Cardiac muscle cell (in vitro differentiated cells and primary cell): ENCODE measurements at regions not wholly inside any gene's neighbourhood (a gene's known extent, or its start where the extent isn't known, plus 50 kb on each side); places are given as distances from the start of the nearest gene placed in this dataset.

Source experiments
- DNase-seq, 2 donors: peaks; one replicate each; pipeline versions ENCODE4 v3.0.0 to v3.0.0-alpha.2; 2010 to 2017; ENCODE audit warnings: low read depth in 1 of 2, low spot score in 1 of 2
- H3K27ac ChIP-seq: fragments of 200-600 bp; sonication (generic); 2 replicates; pipeline ENCODE4 v1.5.1; 2016
- H3K27me3 ChIP-seq: fragments of 200-600 bp; sonication (generic); 2 replicates; pipeline ENCODE4 v1.6.0; 2016; ENCODE audit warnings: control low read depth
- H3K36me3 ChIP-seq: fragments of 200-600 bp; sonication (generic); 2 replicates; pipeline ENCODE4 v1.5.1; 2016; ENCODE audit warnings: control low read depth
- H3K4me1 ChIP-seq: fragments of 200-600 bp; sonication (generic); 2 replicates; pipeline ENCODE4 v1.8.1; 2017; ENCODE audit warnings: low read depth, mild to moderate bottlenecking, mixed run types
- H3K4me3 ChIP-seq: fragments of 200-600 bp; sonication (generic); 2 replicates; pipeline ENCODE4 v1.5.1; 2016; ENCODE audit warnings: mild to moderate bottlenecking
- H3K9me3 ChIP-seq: fragments of 200-600 bp; sonication (generic); 2 replicates; pipeline ENCODE4 v1.5.1; 2017; ENCODE audit warnings: low read depth, mild to moderate bottlenecking, control low read depth
- TF ChIP-seq, protein P1 (sequence below): IDR thresholded peaks from 2 replicates; pipeline ENCODE4 v1.5.1; 2012; ENCODE audit warnings: low read depth, mild to moderate bottlenecking, low read length

GRCh38 chr10:69732826-69733150 is 68.9 kb upstream of the COL13A1 start:
- TF ChIP-seq, protein P1, sequence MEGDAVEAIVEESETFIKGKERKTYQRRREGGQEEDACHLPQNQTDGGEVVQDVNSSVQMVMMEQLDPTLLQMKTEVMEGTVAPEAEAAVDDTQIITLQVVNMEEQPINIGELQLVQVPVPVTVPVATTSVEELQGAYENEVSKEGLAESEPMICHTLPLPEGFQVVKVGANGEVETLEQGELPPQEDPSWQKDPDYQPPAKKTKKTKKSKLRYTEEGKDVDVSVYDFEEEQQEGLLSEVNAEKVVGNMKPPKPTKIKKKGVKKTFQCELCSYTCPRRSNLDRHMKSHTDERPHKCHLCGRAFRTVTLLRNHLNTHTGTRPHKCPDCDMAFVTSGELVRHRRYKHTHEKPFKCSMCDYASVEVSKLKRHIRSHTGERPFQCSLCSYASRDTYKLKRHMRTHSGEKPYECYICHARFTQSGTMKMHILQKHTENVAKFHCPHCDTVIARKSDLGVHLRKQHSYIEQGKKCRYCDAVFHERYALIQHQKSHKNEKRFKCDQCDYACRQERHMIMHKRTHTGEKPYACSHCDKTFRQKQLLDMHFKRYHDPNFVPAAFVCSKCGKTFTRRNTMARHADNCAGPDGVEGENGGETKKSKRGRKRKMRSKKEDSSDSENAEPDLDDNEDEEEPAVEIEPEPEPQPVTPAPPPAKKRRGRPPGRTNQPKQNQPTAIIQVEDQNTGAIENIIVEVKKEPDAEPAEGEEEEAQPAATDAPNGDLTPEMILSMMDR = no peak
- H3K27me3 ChIP-seq = no peaks in the 10 kb centered on the region
- H3K27ac ChIP-seq = no peak overlapping the region
- no peaks in the 10 kb centered on the region for H3K36me3 ChIP-seq
- H3K4me3 ChIP-seq = no peak overlapping the region
- H3K4me1 ChIP-seq = peaks cover 37% of the 10 kb centered on the region
- no peaks in the 10 kb centered on the region for H3K9me3 ChIP-seq
- no peak for DNase-seq

DNA sequence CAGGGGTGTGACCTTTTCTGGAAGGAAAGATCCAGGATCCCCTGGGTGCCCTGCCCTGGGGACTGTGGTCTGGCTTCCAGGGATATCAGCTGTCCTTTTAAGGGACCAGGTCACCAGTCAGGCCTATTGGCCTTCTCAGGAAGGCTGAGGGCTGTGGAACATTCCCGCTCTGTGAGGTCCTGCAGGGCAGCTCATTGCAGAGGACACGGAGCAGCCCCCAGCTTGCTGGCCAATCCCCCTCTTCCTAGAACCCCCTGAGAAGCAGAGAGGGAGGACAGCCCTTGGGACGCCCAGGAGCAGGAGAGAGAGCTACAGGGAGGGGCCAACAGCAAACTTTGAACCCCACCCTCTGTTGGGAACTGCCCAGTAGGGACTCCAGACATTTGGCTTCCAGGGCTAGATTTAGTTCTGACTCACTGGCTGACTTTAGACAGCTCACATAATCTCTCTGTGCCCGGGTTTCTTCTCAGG is 67.9 kb upstream of the COL13A1 start:
- Histone ChIP-seq H3K36me3 (no peaks in the 10 kb centered on the region), H3K4me3 (no peak overlapping the region), H3K9me3 (no peaks in the 10 kb centered on the region), H3K4me1 (peaks cover 27% of the 10 kb centered on the region), H3K27ac (no peak overlapping the region), H3K27me3 (no peaks in the 10 kb centered on the region)
- DNase-seq = peak in 1 of 2 donors; percentile 43
- TF ChIP-seq, protein P1 = no peak

DNA sequence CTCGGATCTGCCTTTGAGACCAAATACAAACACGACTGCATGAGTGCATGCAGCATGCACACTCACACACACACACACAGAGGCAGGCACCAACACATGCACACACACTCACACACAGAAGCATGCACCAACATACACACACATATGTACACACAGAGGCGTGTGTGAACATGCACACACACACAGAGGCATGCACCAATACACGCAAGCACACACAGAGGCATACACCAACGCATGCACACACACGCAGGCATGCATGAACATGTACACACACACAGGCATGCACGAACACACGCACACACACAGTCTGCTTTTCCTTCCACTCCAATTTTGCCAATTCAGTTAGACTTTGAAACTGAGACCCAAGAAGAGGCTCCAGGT is 67.3 kb upstream of the COL13A1 start:
- Histone ChIP-seq H3K27ac (no peak overlapping the region), H3K4me1 (peaks cover 23% of the 10 kb centered on the region), H3K4me3 (no peak overlapping the region), H3K36me3 (no peaks in the 10 kb centered on the region), H3K27me3 (no peaks in the 10 kb centered on the region), H3K9me3 (no peaks in the 10 kb centered on the region)
- no peak for DNase-seq
- TF ChIP-seq, protein P1 = no peak

- Histone ChIP-seq H3K4me1 (peaks cover 23% of the 10 kb centered on the region), H3K36me3 (no peaks in the 10 kb centered on the region), H3K4me3 (no peak overlapping the region), H3K27me3 (no peaks in the 10 kb centered on the region), H3K9me3 (no peaks in the 10 kb centered on the region), H3K27ac (peak overlapping the region; percentile 54)
- DNase-seq = no peak
- TF ChIP-seq, protein P1 = no peak
Measured at GRCh38 chr10:69734797-69735468, 66.8 kb upstream of the COL13A1 start.

DNA sequence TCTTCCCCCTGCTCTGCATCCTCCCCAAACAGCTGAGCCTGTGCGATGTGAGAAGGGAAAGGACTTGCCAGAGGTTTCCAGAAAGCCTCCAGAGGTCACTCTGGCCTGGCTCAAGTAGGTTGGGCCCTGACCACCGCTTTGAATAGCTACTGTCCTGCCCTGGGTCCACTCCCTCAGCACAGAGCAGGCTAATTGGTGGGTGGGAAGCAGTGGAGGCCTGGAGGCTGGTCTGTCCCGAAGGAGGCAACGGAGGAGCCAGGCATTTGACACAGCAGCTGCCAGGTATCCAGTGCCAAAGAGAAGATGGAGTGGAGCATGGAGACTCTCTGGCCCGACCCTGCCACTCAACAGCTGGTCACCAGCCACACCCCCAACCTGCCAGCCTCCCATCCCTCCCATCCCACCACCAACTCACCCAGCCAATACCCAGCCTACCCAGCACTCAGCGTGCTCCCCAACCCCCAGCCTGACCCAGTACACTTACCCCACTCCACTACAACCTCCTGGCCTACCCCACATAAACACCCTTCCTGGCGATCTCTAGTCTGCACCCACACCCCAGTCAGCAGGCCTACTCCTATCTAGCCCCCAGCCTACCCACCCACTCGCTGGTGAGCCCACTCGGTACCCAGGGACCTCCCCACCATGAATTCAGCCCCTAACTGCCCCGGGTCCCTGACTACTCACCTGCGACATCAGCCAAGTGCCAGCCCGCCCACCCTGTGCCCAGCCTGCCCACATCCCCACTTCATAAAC is 64.6 kb upstream of the COL13A1 start:
- Histone ChIP-seq H3K4me1 (peaks cover 26% of the 10 kb centered on the region), H3K27me3 (no peaks in the 10 kb centered on the region), H3K27ac (no peak overlapping the region), H3K36me3 (no peaks in the 10 kb centered on the region), H3K4me3 (no peak overlapping the region), H3K9me3 (no peaks in the 10 kb centered on the region)
- TF ChIP-seq, protein P1 = no peak
- no peak for DNase-seq
